ENCODE measurements at regions not wholly inside any gene's neighbourhood (a gene's known extent, or its start where the extent isn't known, plus 50 kb on each side); places are given as distances from the start of the nearest gene placed in this dataset.

- no peak for TF ChIP-seq ARID5B (CRISPR knock-in tag; IDR thresholded peaks at IDR 0.05)
- TF ChIP-seq ZNF326 (CRISPR knock-in tag; IDR thresholded peaks at IDR 0.05; ENCODE audit: borderline replicate concordance) = no peak
- TF ChIP-seq KAT7 (CRISPR knock-in tag; IDR thresholded peaks at IDR 0.05; ENCODE audit: borderline replicate concordance) = no peak
- TF ChIP-seq ZBTB10 (CRISPR knock-in tag; IDR thresholded peaks at IDR 0.05; ENCODE audit: borderline replicate concordance) = no peak
These were observed 117.8 kb upstream of the FAM174B start (continued) for GRCh38 chr15:92773340-92773739.

- DNase-seq (ENCODE audit: low spot score) (no peak), FAIRE-seq (no peak), ATAC-seq (no peak)
- Histone ChIP-seq H3K36me3 (replicated peaks in 1 of 2; ENCODE audit: control insufficient read depth in 1 of 2, insufficient read depth in 2 of 2, low read length in 2 of 2) (no peaks in the 10 kb centered on the region), H3K9ac (ENCODE audit: insufficient read depth, low read depth, low read length) (no peak overlapping the region), H3K27me3 (ENCODE audit: control insufficient read depth in 1 of 2, insufficient read depth in 2 of 2, low read length in 2 of 2) (no peaks in the 10 kb centered on the region), H3K79me2 (ENCODE audit: insufficient read depth, low read length) (no peaks in the 10 kb centered on the region), H2AFZ (ENCODE audit: low read length) (no peak overlapping the region), H3K9me3 (ENCODE audit: low read length) (0 out of 2 replicates have a peak, but pooled peaks cover 8% of the 10 kb centered on the region), H3K4me1 (ENCODE audit: insufficient read depth, low read length) (no peaks in the 10 kb centered on the region), H3K4me3 (replicated peaks in 1 of 3; ENCODE audit: insufficient read depth in 1 of 3, low read depth in 2 of 3, low read length in 3 of 3) (no peak overlapping the region), H3K4me2 (ENCODE audit: low read depth, low read length) (no peak overlapping the region), H3K27ac (ENCODE audit: extremely low read length, insufficient read depth, low read length) (no peak overlapping the region), H4K20me1 (ENCODE audit: insufficient read depth, low read length) (no peaks in the 10 kb centered on the region)
- POLR2A ChIA-PET = no interaction called here
- BruUV-seq (replicated peaks) = no TSS peak
- in situ Hi-C loops (cut with HindIII; ENCODE audit: extremely low pct_ligation_motif_present, low pct_unique_long_range_greater_than_20kb) (loop anchor here (25.0 kb wide), 1 partner anchor 232 kb away; no protein-coding TSS in a partner anchor), intact Hi-C loops (cut with micrococcal nuclease; ENCODE audit: unreplicated experiment) (no loop called here)
- TF ChIP-seq DR1 (CRISPR knock-in tag; IDR thresholded peaks at IDR 0.05) = no peak
- TF ChIP-seq SMAD3 (CRISPR knock-in tag; IDR thresholded peaks at IDR 0.05) = no peak
- no peak for TF ChIP-seq CEBPB (IDR thresholded peaks at IDR 0.05; ENCODE audit: borderline replicate concordance, low read depth, low read length)
- TF ChIP-seq CTCF (CRISPR knock-in tag; IDR thresholded peaks at IDR 0.05) = no peak
- TF ChIP-seq ZSCAN25 (CRISPR knock-in tag; IDR thresholded peaks at IDR 0.05) = no peak
- TF ChIP-seq KDM1A (CRISPR knock-in tag; IDR thresholded peaks at IDR 0.05) = no peak
- no peak for TF ChIP-seq ZNF766 (CRISPR knock-in tag; IDR thresholded peaks at IDR 0.05; ENCODE audit: borderline replicate concordance)
- no peak for TF ChIP-seq NFKB2 (CRISPR knock-in tag; IDR thresholded peaks at IDR 0.05; ENCODE audit: borderline replicate concordance)
- no peak for TF ChIP-seq ZNF543 (CRISPR knock-in tag; IDR thresholded peaks at IDR 0.05)
- no peak for TF ChIP-seq ZNF326 (CRISPR knock-in tag; IDR thresholded peaks at IDR 0.05; ENCODE audit: borderline replicate concordance)
- no peak for TF ChIP-seq GFI1 (CRISPR knock-in tag; IDR thresholded peaks at IDR 0.05; ENCODE audit: borderline replicate concordance)
- 53% methylated on average over 1 of the region's 1 CpG for WGBS (ENCODE audit: low lambda C conversion rate)
- CTCF ChIA-PET (ENCODE audit: low intra/inter-chr PET ratio, low total read pairs) = no interaction called here
These were observed 120.2 kb upstream of the CHD2 start for GRCh38 chr15:92779874-92780273.
